Spleen (tissue), 11 donors: ENCODE measurements at regions not wholly inside any gene's neighbourhood (a gene's known extent, or its start where the extent isn't known, plus 50 kb on each side); places are given as distances from the start of the nearest gene placed in this dataset.
A peak's percentile ranks its signal among the peaks of the same experiment; 100 is the strongest.

ENCODE experiments used
- DNase-seq: peaks from one replicate; pipeline ENCODE4 v3.0.0-alpha.2; 2020
- H3K27ac ChIP-seq, 8 donors: fragments of 200-600 bp; sonication (generic) in 7 of 8; 1 replicate in 4 of 8; 2 replicates in 4 of 8; pipeline versions ENCODE4 v1.5.0 to v1.8.0; 2016 to 2021; ENCODE audit warnings: inconsistent platforms in 4 of 8, mild to moderate bottlenecking in 4 of 8, moderate library complexity in 1 of 8
- H3K27me3 ChIP-seq, 7 donors: fragments of 200-600 bp; sonication (generic) in 6 of 7; replicated peaks in 1 of 7; 1 replicate in 4 of 7; 2 replicates in 3 of 7; pipeline versions ENCODE4 v1.5.0 to v1.8.0; 2016 to 2021; ENCODE audit warnings: inconsistent platforms in 3 of 7, mild to moderate bottlenecking in 1 of 7
- H3K36me3 ChIP-seq, 6 donors: fragments of 200-600 bp; sonication (generic) in 5 of 6; 1 replicate in 4 of 6; 2 replicates in 2 of 6; pipeline versions ENCODE4 v1.5.0 to v1.8.0; 2016 to 2021; ENCODE audit warnings: inconsistent platforms in 2 of 6
- H3K4me1 ChIP-seq, 6 donors: fragments of 200-600 bp; sonication (generic) in 5 of 6; 1 replicate in 3 of 6; 2 replicates in 3 of 6; pipeline versions ENCODE4 v1.5.0 to v1.8.0; 2016 to 2021; ENCODE audit warnings: inconsistent platforms in 3 of 6
- H3K4me3 ChIP-seq, 8 donors: fragments of 200-600 bp; sonication (generic) in 7 of 8; 1 replicate in 4 of 8; 2 replicates in 4 of 8; pipeline versions ENCODE4 v1.5.0 to v1.8.0; 2016 to 2021; ENCODE audit warnings: inconsistent platforms in 4 of 8, mild to moderate bottlenecking in 4 of 8, moderate library complexity in 2 of 8
- H3K9me3 ChIP-seq, 8 donors: fragments of 200-600 bp; sonication (generic) in 7 of 8; 1 replicate in 4 of 8; 2 replicates in 4 of 8; pipeline versions ENCODE4 v1.5.0 to v1.8.0; 2016 to 2021; ENCODE audit warnings: inconsistent platforms in 4 of 8
- POLR2A ChIP-seq, 3 donors: fragments of 450-650 bp; IDR thresholded peaks; one replicate each; pipeline ENCODE4 v1.5.1; 2017; ENCODE audit warnings: antibody characterized with exemption in 3 of 3, mild to moderate bottlenecking in 1 of 3
- POLR2AphosphoS5 ChIP-seq, 3 donors: sonication (generic); formaldehyde crosslinking; IDR thresholded peaks; one replicate each; pipeline ENCODE4 v1.5.1; 2017; ENCODE audit warnings: antibody characterized with exemption in 3 of 3
- WGBS, 5 donors: extraction: QIAGEN DNeasy Blood & Tissue Kit in 3 of 5; methylation state at CpG; one replicate each; pipeline versions ENCODE4 v1.1.5 to v1.1.7; 2013 to 2018; 5-methylcytosine and 5-hydroxymethylcytosine counted together
- intact Hi-C: fragments of 100-400 bp; cut with DNase I; formaldehyde crosslinking; loops from one replicate; pipeline ENCODE4 v1.15.0; 2023; ENCODE audit warnings: low total_unique reads
- TF ChIP-seq, protein P1 (sequence below), 11 experiments: fragments of 200-600 bp in 7 of 11; fragments of 450-650 bp in 4 of 11; sonication (generic) in 4 of 11; IDR thresholded peaks in 8 of 11; conservative IDR thresholded peaks in 3 of 11; 1 replicate in 7 of 11; 2 replicates in 4 of 11; pipeline versions ENCODE4 v1.4.0 to v1.8.0; 2016 to 2021; ENCODE audit warnings: antibody characterized with exemption in 11 of 11, inconsistent platforms in 4 of 11, mild to moderate bottlenecking in 1 of 11
- donor health status: healthy with polysubstance abuse.
- donor health status: DM: no; HTN: no; CAD: no; lungs with moderate emphysema.
- donor health status: DM: no; HTN: no; CAD: no.
- donor health status: Bipolar disorder and iron deficiency.
- donor health status: healthy.
- donor health status: DM: no; HTN: no; CAD: no.
- donor health status: DM: yes; HTN: yes; CAD: no.

GRCh38 chr9:89986190-89986589 lies 381.4 kb downstream of the GADD45G start:
- peaks cover 0 to 15% (median 0%) of the 10 kb centered on the region in 6 donors for H3K4me1 ChIP-seq
- no peak overlapping the region for H3K27ac ChIP-seq
- H3K4me3 ChIP-seq, result no peak overlapping the region
- no peak for DNase-seq
- no peaks in the 10 kb centered on the region for H3K9me3 ChIP-seq
- no peak for TF ChIP-seq POLR2AphosphoS5 (IDR thresholded peaks at IDR 0.05)
- TF ChIP-seq, protein P1, sequence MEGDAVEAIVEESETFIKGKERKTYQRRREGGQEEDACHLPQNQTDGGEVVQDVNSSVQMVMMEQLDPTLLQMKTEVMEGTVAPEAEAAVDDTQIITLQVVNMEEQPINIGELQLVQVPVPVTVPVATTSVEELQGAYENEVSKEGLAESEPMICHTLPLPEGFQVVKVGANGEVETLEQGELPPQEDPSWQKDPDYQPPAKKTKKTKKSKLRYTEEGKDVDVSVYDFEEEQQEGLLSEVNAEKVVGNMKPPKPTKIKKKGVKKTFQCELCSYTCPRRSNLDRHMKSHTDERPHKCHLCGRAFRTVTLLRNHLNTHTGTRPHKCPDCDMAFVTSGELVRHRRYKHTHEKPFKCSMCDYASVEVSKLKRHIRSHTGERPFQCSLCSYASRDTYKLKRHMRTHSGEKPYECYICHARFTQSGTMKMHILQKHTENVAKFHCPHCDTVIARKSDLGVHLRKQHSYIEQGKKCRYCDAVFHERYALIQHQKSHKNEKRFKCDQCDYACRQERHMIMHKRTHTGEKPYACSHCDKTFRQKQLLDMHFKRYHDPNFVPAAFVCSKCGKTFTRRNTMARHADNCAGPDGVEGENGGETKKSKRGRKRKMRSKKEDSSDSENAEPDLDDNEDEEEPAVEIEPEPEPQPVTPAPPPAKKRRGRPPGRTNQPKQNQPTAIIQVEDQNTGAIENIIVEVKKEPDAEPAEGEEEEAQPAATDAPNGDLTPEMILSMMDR (IDR thresholded peaks at IDR 0.05 in 8 of 11, conservative IDR thresholded peaks at IDR 0.05 in 3 of 11), result no peak
- no peak for TF ChIP-seq POLR2A (IDR thresholded peaks at IDR 0.05)
- no peaks in the 10 kb centered on the region for H3K36me3 ChIP-seq
- intact Hi-C loops, result no loop called here
- 52 to 96% (median 74%) methylated on average over 2 of the region's 2 CpGs for WGBS, 5 donors
- H3K27me3 ChIP-seq, result no peaks in the 10 kb centered on the region

- DNase-seq, result no peak
- Histone ChIP-seq H3K27ac (peak overlapping the region in 1 of 8 donors; percentile 53), H3K4me1 (peaks cover 0 to 30% (median 7%) of the 10 kb centered on the region in 6 donors), H3K27me3 (no peaks in the 10 kb centered on the region), H3K36me3 (no peaks in the 10 kb centered on the region), H3K9me3 (no peaks in the 10 kb centered on the region), H3K4me3 (no peak overlapping the region)
- intact Hi-C loops, result no loop called here
- TF ChIP-seq POLR2A (IDR thresholded peaks at IDR 0.05), result no peak
- TF ChIP-seq, protein P1 (IDR thresholded peaks at IDR 0.05 in 8 of 11, conservative IDR thresholded peaks at IDR 0.05 in 3 of 11), result no peak
- TF ChIP-seq POLR2AphosphoS5 (IDR thresholded peaks at IDR 0.05), result no peak
- WGBS, 5 donors, result 62 to 78% (median 65%) methylated on average over 1 of the region's 1 CpG
These were observed 383.6 kb downstream of the GADD45G start for GRCh38 chr9:89988458-89988857.

DNA sequence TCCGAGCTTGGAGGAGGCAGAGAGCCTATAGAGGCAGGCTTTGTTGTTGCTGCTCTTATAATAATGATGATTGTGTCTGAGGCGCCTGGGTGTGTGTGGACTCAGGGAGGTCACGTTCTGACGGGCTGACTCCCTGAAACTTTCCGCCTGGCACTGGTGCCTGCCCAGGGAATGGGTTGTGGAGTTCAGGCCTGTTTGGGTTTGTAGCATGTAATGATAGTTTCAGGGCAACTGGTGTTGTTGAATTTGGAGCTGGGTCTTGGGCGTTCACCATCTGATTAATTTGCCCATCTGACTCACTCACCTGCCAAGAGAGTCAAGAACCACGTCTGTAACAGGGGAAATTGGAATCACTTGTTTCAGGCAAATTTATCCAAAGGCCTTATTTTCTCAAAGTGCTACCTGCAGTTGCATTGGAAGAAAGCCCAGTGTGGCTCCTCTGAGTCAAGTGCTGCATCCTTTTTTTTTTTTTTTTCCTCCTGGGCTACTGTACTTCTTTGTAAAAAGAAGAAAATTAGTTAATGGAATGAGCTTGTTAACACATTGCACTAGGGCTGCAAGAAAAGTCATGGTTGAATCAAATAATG lies 386.5 kb downstream of the GADD45G start:
- DNase-seq, result no peak
- Histone ChIP-seq H3K27me3 (no peaks in the 10 kb centered on the region), H3K36me3 (no peaks in the 10 kb centered on the region), H3K4me3 (no peak overlapping the region), H3K4me1 (peaks cover 0 to 57% (median 24%) of the 10 kb centered on the region in 6 donors), H3K27ac (no peak overlapping the region), H3K9me3 (no peaks in the 10 kb centered on the region)
- intact Hi-C loops, result no loop called here
- TF ChIP-seq, protein P1 (IDR thresholded peaks at IDR 0.05 in 8 of 11, conservative IDR thresholded peaks at IDR 0.05 in 3 of 11), result no peak
- TF ChIP-seq POLR2AphosphoS5 (IDR thresholded peaks at IDR 0.05), result no peak
- TF ChIP-seq POLR2A (IDR thresholded peaks at IDR 0.05), result no peak
- 87 to 96% (median 91%) methylated on average over 7 of the region's 7 CpGs for WGBS, 5 donors

- TF ChIP-seq, protein P1 (IDR thresholded peaks at IDR 0.05 in 8 of 11, conservative IDR thresholded peaks at IDR 0.05 in 3 of 11), result no peak
- TF ChIP-seq POLR2A (IDR thresholded peaks at IDR 0.05), result no peak
These were observed 387.8 kb downstream of the GADD45G start for GRCh38 chr9:89992326-89993198.

More at GRCh38 chr9:89992326-89993198, 387.8 kb downstream of the GADD45G start:
- intact Hi-C loops, result no loop called here
- Histone ChIP-seq H3K36me3 (no peaks in the 10 kb centered on the region), H3K9me3 (no peaks in the 10 kb centered on the region), H3K4me3 (no peak overlapping the region), H3K27me3 (no peaks in the 10 kb centered on the region), H3K4me1 (peaks cover 0 to 57% (median 24%) of the 10 kb centered on the region in 6 donors), H3K27ac (peak overlapping the region in 5 of 8 donors; percentile 6 to 84 (median 23))
- 69 to 82% (median 72%) methylated on average over 15 to 16 of the region's 16 CpGs for WGBS, 5 donors
- DNase-seq, result no peak
